Suppressor macrophage (primary cell): ENCODE measurements at regions not wholly inside any gene's neighbourhood (a gene's known extent, or its start where the extent isn't known, plus 50 kb on each side); places are given as distances from the start of the nearest gene placed in this dataset.
"Not testable (repeated sequence)": the region's sequence is repeated elsewhere in the genome, so short reads cannot be mapped to it uniquely, and the experiment has no call there.

Experiments
- DNase-seq, 4 experiments: peaks; one replicate each; pipeline ENCODE4 v3.0.0-alpha.2; 2020 to 2022

DNA sequence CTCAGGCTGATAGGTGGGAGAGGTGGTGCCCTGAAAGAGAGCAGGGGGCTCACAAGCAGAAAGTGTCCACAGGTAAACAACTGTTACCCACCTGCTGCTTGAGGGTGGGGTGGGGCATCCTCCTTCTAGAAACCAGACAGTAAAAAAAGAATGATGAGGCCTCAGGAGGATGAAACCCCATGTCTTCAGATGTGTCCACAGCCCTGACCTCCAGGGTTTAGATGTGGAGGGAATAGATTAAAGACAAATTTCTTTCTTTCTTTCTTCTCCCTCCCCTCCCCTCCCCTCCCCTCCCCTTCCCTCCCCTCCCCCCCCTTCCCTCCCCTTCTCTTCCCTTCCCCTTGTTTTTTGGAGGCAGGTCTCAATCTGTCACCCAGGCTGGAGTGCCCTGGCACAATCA is 333.5 kb upstream of the NUPR2 start:
- DNase-seq, result no peak

DNA sequence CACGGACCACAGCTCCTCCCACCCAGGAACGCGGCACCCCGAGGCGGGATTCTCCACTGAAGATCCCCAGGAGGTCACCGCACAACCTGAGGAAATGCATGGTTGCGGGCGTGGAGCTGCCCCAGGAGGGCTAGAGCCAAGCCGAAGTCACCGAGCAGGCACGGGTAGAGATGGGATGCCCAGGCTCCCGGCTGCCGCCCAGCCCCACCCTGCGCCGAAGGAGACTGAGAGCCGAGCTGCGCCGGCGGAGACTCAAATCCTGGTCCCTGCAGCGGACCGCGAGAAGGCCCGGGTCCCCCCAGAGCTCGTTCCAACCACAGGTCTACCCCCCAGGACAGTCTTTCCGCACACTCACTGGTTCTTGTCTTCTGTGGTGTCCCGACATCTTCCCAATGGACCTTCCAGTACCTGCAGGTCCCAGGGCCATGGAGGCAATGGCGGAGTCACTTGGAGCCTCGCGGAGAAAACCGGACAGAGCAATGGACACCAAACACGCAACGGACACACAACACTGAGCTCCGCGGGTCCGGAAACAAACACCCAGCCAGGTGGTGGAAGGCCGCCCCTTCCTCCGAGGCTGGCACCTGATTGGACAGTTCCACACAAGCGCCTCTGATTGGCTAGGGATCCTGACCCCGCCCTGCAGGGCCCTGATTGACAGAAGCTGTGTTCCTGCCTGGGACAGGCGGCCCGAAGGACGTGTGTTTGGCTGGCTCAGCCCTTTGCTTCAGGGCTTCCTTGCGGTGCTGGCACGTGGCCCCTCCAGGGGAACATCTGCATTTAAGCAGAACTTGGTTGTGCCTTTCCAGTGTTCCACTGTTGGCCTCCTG is 331.9 kb upstream of the NUPR2 start:
- DNase-seq, result no peak

DNA sequence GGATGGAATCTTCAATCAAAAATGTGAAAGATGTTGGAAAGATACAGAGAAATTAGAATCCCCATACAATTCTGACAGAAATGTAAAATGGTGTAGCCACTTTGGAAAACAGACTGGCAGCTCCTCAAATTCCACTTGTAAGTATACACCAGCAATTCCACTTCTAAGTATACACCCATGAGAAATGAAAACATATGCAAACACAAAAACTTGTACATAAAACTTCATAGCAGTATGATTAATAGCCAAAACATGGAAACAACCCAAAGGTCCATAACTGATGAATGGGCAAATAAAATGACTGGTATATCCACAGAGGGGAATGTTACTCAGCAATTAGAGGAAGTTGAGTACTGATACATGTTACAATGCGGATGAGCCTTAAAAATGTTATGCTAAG is 304.3 kb upstream of the NUPR2 start:
- not testable (repeated sequence) for DNase-seq

DNA sequence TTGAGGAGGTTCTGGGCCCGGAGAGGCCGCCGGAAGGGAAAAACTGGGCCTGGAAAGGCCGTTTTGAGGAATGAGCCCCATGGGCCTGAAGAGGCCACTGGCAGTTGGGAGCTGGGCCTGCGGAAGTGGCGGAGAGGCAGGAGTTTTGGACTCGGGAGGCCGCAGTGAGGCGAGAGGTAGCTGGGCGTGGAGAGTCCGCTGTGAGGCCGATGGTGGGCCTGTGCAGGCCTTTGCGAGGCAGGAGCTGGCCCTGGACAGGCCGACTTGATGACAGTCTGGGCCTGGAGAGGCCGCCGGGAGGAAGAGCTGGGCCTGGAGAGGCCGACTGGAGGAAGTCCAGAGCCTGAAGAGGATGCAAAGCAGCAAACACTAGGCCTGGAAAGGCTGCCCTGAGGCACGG is 259.0 kb upstream of the NUPR2 start:
- no peak for DNase-seq

DNA sequence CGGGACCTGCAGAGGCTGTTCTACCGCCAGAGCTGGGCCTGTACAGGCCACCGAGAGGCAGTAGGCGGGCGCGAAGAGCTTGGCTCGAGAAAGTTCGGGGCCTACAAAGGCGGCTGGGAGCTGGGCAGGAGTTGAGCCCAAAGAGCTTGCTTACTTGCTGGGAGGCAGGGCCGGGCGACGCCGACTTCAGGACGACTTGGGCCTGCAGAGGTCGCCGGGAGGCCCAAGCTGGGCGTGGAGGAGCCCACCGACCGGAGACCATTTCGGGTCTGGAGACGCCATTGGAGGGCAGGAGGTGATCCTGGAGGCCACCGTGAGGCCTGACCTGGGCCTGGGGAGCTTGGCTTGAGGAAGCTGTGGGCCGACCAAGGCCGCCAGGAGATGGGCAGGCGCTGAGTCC is 258.4 kb upstream of the NUPR2 start:
- not testable (repeated sequence) for DNase-seq

DNA sequence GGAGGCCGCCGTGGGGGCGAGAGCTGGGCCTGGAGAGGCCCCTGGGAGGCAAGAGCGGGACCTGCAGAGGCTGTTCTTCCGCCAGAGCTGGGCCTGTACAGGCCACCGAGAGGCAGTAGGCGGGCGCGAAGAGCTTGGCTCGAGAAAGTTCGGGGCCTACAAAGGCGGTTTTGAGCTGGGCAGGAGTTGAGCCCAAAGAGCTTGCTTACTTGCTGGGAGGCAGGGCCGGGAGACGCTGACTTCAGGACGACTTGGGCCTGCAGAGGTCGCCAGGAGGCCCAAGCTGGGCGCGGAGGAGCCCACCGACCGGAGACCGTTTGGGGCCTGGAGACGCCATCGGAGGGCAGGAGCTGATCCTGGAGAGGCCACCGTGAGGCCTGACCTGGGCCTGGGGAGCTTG is 257.1 kb upstream of the NUPR2 start:
- DNase-seq, result peak in 1 of 4 experiments; percentile 45

DNA sequence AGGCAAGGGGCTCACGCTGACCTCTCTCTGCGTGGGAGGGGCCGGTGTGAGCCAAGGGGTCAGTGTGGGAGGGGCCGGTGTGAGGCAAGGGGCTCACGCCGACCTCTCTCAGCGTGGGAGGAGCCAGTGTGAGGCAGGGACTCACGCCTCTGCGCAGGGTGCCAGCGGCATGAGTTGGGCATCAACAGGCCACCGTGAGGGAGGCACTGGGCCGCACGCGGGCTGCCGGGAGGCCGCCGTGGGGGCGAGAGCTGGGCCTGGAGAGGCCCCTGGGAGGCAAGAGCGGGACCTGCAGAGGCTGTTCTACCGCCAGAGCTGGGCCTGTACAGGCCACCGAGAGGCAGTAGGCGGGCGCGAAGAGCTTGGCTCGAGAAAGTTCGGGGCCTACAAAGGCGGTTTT is 255.6 kb upstream of the NUPR2 start:
- DNase-seq, result not testable (repeated sequence)

DNA sequence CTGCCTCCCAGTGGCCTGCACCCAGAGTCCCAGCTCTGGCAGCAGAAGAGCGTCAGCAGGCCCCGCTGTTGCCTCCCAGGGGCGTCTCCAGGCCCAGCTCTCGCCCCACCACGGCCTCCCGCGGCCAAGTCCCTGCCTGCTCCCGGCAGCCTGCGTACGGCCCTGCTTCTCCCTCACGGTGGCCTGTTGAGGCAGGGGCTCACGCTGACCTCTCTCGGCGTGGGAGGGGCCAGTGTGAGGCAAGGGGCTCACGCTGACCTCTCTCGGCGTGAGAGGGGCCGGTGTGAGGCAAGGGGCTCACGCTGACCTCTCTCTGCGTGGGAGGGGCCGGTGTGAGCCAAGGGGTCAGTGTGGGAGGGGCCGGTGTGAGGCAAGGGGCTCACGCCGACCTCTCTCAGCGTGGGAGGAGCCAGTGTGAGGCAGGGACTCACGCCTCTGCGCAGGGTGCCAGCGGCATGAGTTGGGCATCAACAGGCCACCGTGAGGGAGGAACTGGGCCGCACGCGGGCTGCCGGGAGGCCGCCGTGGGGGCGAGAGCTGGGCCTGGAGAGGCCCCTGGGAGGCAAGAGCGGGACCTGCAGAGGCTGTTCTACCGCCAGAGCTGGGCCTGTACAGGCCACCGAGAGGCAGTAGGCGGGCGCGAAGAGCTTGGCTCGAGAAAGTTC is 254.1 kb upstream of the NUPR2 start:
- not testable (repeated sequence) for DNase-seq

DNA sequence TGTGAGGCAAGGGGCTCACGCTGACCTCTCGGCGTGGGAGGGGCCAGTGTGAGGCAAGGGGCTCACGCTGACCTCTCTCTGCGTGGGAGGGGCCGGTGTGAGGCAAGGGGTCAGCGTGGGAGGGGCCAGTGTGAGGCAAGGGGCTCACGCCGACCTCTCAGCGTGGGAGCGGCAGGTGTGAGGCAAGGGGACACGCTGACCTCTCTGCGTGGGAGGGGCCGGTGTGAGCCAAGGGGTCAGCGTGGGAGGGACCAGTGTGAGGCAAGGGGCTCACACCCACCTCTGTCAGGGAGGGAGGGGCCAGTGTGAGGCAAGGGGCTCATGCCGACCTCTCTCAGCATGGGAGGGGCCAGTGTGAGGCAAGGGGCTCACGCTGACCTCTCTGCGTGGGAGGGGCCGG is 251.7 kb upstream of the NUPR2 start:
- not testable (repeated sequence) for DNase-seq

DNA sequence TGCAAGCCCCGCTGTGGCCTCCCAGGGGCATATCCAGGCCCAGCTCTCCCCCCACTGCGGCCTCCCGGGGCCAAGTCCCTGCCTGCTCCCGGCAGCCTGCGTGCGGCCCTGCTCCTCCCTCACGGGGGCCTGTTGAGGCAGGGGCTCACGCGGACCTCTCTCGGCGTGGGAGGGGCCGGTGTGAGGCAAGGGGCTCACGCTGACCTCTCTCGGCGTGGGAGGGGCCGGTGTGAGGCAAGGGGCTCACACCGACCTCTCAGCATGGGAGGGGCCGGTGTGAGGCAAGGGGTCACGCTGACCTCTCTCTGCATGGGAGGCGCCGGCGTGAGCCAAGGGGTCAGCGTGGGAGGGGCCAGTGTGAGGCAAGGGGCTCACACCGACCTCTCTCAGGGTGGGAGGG is 251.2 kb upstream of the NUPR2 start:
- DNase-seq, result not testable (repeated sequence)

DNA sequence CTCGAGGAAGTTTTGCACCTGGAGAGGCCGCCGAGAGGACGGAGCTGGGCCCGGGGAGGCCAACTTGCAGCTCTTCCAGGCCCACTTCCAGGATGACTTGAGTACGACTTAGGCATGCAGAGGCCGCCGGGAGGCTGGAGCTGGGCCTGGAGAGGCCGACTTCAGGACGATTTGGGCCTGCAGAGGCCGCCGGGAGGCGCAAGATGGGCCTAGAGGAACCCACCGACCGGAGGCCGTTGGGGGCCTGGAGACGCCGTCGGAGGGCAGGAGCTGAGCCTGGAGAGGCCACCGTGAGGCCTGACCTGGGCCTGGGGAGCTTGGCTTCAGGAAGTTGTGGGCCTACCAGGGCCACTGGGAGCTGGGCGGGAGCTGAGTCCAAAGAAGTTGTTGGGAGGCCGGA is 250.5 kb upstream of the NUPR2 start:
- not testable (repeated sequence) for DNase-seq

DNA sequence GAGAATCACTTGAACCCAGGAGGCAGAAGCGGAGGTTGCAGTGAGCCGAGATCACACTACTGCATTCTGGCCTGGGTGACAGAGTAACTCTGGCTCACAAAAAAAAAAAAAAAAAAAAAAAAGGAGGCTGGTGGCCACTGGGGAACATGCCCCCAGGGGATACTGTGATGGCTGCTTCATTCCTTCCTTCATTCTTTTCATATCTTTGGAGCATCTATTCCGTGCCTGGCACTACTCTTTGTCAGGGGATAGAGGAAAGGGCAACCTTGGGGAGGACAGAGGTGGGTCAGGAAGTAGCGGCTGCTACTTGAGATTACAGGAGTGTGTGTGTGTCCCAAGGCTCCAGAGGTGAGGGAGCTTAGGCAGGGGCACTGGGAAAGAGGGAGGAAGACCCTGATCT is 236.4 kb upstream of the NUPR2 start:
- DNase-seq, result not testable (repeated sequence)

DNA sequence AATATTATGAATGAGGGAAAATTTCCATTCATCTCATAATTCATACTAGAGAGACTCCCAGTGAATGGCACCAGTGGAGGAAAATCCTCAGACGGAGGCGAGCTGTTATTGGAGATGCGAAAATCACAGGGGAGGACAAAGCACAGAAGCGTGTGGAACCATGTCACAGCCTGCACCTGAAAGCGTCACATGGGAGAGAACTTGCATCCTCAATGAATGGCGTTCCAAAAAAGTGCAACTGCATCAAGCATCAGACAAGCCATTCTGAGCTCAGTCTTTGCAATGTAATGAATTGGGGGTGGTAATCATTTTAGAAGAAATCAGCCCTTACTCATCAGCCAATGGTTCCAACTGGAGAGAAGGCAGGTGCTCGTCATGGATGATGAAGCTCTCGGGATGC is 235.0 kb upstream of the NUPR2 start:
- DNase-seq, result not testable (repeated sequence)

DNA sequence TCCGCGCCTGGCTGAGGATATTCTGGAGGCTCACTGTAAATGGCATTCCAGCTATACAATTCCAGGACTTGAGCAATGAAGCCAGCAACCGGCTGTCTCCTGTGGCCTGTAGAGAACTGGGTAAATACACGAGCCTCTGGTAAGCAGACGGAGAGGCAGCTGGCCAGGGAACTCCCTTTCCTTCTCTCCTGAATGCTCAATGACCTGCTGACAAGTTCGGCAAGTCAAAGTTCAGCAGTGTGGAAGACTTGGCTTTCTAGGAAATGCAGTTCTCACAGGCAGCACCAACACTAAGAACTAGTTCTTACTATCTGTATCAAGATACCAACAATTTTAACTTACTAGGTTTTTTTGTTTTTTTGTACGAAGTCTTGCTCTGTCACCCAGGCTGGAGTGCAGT is 232.1 kb upstream of the NUPR2 start:
- not testable (repeated sequence) for DNase-seq

DNA sequence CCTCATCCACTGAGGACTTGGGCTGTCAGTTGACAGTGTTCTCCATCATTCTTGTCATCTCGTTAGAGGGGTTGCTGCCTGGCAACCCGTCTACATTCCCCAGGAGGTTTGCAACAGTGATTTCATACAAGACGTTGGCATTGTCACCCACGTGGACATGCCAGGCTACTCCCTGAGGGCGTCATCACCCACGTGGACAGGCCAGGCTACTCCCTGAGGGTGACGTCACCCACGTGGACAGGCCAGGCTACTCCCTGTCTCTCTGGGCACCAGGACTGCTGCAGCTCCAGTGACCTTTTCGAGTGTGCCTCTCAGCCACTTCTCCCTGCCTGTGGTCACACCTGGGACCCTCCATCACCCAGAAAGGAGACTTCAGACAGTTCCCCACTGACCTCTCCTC is 212.1 kb upstream of the NUPR2 start:
- not testable (repeated sequence) for DNase-seq

DNA sequence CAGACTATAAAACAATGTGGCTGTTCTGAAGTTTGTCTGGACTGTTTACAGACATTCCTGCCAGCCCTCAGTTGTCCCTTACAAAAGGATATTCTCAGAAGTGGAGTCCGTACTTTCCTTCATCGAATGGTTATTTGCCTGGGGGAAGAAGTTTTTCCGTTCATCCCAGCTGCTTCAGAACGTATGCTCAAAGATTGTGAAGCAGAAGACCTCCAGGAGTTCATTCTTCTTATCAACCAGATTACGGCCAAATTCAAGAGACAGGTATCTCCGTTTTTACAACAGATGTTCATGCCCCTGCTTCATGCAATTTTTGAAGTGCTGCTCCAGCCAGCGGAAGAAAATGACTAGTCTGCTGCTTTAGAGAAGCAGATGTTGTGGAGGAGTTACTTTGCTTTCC is 174.3 kb upstream of the NUPR2 start:
- no peak for DNase-seq

DNA sequence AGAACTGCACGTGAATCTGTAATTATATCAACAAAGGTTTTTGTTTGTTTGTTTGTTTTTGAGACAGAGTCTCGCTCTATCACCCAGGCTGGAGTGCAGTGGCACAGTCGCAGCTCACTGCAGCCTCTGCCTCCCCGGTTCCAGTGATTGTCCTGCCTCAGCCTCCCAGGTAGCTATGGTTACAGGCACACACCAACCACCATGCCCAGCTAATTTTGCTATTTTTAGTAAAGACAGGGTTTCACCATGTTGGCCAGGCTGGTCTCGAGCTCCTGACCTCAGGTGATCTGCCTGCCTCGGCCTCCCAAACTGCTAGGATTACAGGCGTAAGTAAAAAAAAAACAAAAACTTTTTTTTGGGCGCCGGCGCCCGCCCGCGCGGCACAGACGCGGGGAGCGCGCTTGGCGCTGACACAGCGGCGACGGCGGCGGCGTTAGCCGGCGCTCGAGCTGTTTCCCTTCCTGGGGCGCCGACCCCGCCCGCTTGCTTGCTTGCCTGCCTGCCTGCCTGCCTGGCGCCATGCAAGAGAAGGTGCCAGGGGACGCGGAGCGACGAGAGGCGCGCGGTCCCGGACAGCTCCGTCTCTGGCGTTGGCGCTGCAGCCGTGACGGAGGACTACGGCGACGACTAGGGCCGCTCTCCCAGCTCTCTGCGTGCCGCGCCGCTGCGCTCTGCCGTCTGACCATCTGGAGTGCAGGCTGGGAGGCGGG is 171.4 kb upstream of the NUPR2 start:
- no peak for DNase-seq

DNA sequence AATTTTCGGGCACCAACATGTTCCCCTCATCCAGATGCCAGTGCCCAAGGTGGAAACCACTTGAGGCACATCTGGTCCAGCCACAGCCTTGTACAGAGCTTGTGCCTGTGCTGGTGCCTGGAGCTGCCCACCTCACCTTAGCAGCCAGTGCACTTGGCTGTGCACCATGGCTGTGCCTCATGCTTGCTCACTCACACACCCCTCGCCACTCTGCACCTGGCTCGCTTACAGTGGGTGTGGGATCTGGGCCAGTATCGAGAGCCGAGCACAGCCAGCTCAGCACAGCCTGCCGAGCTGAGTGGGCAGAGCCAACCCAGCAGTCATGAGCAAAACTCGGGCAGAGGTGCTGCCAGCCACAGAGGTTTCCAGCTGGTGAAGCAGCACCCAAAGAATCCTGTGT is 139.9 kb upstream of the NUPR2 start:
- no peak for DNase-seq

DNA sequence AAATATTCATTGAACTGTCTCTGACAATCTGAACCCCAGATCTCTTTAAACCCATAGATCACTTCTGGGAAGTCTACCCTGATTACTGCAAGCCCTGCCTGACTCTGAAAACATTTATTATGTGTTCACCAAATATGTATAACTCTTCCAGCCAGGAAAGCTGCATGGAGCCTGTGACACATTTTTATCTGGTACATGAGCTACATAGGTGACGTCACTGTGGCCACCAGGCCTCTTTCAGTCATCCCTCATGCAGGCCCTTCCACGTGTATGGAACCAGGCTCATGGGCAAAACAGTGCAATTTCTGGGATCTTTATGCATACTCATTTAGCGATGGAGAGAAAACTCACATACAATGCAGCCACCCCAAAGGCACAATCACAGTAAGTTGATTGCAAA is 133.9 kb upstream of the NUPR2 start:
- DNase-seq, result no peak

DNA sequence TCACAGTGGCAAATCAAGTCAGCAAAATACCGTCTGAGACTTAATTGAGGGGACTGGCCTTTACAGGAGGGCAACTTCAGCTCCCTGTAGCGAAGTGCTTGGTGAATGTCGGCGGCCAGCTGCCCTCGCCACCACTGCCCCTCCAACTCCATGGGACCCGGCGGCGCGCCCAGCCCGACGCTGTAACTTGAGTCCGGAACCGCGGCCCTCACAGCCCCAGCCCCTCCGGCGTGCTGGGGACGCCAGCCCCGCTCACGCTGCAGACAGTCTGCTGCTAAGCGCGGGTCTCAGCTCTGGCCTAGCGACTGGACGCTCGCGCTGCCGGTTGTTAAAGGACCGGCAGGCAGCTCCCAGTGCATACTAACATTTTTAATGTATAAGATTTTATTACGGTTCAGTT is 113.4 kb upstream of the NUPR2 start:
- DNase-seq, result no peak

DNA sequence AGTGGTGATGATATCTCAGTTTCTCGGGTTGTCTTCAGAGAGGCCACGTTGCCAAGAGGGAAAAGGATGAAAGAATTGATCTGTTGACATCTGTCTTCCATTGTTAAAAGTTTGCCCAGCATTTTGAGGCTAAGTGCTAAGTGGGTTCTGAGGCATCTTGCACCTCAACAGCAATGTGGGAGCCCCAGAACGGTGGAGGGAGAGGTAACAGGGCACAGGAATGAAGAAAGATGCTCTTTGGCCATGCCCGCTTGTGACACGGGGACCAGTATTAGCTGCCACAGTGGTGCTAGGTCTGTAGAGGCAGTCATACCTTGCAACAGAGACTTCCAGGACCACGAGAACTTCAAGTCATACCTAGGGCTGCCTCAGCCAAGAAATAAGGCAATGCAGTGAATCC is 106.6 kb upstream of the NUPR2 start:
- DNase-seq, result no peak

DNA sequence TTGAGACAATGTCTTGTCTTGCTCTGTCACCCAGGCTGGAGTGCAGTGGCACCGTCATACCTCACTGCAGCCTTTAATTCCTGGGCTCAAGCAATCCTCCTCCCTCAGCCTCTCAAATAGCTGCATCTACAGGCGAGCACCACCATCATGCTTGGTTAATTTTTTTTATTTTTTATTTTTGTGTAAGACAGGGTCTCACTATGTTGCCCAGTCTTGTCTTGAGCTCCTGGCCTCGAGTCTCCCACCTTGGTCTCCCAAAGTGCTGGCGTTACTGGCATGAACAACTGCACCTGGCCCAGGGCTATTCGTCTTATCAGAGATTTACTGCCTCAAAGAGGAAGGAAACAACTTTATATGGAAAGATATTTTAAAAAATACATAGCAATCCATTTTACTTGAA is 102.8 kb upstream of the NUPR2 start:
- no peak for DNase-seq

DNA sequence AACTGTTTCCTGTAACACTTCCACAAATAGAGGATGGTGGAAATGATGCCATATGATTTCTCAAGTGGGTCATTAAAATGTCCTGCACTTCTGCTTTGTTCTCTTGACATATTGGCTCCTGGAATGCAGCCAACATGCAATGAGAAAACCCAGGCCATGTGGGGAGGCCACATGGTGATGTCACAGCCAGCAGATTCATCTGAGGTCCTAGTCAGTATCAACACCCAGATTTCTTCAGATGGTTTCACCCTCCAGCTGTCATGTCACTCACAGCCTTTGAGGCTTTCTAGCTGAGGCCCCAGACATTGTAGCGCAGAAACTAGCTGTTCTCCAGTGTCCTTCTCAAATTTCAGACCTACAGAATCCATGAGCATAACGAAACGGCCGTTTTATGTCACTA is 102.3 kb upstream of the NUPR2 start:
- DNase-seq, result no peak

DNA sequence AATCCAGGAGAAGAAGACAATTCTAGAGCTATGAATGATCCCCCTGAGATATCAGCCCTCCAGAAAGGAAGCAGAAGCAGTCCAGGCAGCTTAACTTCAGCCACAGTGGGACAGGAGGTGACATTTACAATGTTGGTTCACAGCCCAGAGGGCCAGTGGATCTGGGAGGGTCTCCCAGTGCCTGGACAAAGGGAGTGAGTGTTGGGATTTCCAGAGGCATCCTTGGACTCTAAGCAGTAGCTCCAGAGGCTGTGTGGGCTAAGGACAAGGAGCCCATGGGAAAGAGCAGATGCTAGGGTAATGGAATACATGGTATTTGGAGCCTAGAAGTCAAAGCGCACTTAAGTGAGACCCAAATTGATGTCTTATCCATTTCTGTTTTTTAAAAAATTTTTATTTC is 97.4 kb upstream of the NUPR2 start:
- DNase-seq, result no peak
